ENCODE measurements at regions not wholly inside any gene's neighbourhood (a gene's known extent, or its start where the extent isn't known, plus 50 kb on each side); places are given as distances from the start of the nearest gene placed in this dataset.
"Not testable (repeated sequence)": the region's sequence is repeated elsewhere in the genome, so short reads cannot be mapped to it uniquely, and the experiment has no call there.

DNA sequence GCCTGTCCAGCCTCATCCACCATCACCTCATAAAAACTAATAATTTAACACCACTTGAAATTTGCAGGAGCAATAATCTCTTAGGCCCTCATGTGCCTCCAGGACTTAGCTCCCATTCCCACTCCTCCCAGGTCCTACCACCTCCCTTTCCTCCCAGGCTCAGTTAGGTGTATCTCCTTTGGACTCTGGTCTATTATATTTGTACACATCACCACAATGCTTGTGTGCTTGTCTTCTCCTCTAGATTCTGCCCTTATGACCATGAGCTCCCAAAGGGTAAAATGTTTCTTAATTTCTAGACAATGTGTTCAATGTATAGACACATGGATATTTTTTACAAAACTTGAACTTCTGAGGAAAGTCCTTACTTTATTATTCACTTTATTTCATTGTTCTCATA, 182.0 kb upstream of the ZC3H15 start:
- no peak for DNase-seq

DNA sequence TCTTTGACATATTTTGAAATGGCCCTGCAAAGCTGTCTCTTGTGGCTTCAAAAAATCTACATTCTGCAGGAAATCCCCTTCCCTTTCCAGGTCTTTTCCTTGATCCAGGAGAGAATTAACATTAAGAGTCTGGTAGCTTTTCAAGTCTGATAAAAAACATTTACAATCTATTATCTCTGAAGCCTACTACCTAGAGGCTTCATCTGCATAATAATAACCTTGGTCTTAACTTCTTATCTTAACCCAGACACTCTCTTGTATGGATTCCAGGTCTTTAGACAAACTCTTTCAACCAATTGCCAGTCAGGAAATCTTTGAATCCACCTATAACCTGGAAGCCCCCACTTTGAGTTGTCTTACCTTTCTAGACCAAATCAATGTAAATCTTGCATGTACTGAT, 179.3 kb upstream of the ZC3H15 start:
- no peak for DNase-seq

GRCh38 chr2:186307871-186308270, 178.2 kb upstream of the ZC3H15 start:
- no peak for DNase-seq

GRCh38 chr2:186308347-186308746, 177.7 kb upstream of the ZC3H15 start:
- DNase-seq: no peak

DNA sequence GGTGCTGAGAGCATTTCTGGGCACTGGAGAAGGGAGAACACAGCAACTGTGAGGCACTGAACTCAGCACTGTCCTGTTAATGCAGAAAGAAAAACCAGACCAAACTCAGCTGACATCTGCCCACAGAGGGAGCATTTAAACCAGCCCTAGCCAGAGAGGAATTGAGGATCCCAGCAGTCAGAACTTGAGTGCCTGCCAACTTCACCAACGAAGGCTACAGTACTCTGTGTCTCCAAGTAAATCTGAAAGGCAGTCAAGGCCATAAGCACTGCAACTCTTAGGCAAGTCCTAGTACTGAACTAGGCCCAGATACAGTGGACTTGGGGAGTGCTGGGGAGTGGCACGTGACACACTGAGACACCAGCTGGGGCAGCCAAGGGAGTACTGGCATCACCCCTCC, 176.2 kb upstream of the ZC3H15 start:
- DNase-seq: no peak

GRCh38 chr2:186319105-186319504, 167.0 kb upstream of the ZC3H15 start:
- DNase-seq: no peak

DNA sequence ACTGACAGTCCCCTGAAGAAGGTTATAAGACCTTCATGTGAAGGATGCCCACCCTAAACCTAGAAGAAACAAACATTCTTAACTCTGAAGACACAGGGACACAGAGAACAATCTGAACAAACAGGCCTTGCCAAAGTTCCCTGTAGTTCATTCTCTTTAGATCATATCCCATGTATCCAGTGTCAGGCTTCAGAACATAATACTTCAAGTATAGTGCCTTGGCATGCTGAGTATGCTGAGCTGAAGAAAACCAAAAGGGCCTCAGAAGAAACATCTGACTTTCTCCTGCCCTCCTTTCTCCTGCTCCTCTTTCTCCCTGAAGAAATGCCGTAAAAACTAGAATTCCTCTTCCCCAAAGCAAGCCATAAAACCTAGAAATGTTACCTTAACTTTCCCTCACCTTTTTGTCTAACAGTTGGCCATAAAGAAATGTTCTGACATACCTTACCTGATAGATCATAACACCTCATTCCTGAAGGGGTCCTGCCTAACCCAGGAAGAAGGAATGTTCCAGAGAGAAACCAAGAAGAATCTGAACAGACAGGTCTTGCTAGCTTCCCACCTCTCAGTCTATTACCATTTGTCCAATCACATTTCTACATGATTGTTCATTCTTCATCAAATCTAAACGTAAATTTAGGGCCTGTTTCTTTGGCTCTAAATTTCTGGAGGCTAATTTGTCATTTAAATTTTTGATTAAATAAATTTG, 160.1 kb upstream of the ZC3H15 start:
- DNase-seq: no peak

- no peak for DNase-seq
These were observed 158.7 kb upstream of the ZC3H15 start for GRCh38 chr2:186327251-186327868.

GRCh38 chr2:186328838-186329237, 157.2 kb upstream of the ZC3H15 start:
- no peak for DNase-seq

- no peak for DNase-seq
These were observed 156.0 kb upstream of the ZC3H15 start for GRCh38 chr2:186330050-186330449.

DNA sequence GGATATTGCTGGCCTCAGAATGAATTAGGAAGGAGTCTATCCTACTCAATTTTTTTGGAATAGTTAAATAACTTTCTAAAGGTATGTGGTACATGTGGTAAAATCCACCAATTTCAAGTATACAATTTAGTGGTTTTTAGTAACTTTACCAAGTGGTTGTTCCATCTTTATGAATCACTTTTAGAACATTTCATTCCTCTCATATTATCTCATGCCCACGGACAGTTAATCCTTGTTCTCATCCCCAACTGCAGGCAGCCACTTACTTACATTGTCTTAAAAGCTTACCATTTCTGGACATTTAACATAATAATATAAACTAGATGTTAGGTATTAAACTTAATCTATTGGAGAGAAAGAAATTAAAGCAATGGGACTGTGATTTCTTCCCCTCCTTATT, 146.3 kb upstream of the ZC3H15 start:
- DNase-seq: no peak

DNA sequence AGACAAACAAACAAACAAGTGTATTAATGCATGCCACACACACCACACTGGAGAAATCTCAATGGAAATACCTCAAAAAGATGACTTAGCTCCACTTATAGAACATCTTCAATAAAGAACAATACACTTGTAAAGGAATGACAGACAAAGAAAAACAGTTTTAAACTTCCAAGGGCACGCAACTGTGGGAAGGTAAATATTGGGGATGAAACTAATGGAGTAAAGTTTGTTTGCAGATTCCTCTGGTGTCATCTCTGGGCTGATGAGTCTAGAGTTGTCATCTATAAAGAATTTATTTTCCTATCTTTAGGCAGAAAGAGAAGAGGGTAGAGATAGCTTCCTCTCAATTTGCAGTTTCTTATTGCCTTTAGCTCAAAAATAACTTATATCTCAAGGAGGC, 144.0 kb upstream of the ZC3H15 start:
- DNase-seq: no peak

- no peak for DNase-seq
These were observed 140.3 kb upstream of the ZC3H15 start for GRCh38 chr2:186345745-186346144.

DNA sequence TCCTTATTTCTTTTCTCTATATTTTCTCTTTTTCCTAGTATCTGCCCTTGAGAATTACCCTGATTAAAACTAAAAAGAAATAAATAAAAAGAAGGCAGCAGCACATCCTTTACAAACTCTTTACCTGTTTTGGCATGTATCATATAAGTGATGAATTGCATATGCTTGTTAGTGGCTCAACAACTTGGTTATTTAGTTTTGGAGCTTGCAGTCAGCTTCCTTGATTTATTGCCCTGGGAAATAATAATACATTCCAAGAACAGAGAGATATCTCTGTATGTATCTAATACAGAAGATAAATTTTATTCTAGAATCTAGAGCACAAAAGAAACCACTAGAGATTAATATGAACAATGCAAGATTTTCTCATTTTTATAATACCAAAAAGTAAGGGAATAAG, 139.8 kb upstream of the ZC3H15 start:
- DNase-seq: no peak

DNA sequence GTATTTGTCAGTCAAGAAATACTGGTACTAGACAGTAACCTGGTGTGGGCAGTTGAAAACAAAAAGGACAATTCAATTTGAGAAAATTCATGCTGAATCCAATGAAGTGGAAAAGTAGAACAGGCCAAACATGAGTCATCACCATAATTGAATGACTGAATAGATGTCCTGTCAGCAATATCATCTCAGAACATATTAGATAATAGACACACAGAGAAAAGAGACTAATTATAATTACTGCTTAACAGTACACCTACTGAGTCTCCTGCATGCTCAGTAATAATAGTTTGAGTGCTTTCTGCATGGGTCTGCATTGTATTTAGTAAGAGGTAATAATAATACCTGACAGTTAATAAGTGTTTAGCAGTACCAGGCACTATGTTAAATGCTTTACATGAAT, 138.6 kb upstream of the ZC3H15 start:
- no peak for DNase-seq

DNA sequence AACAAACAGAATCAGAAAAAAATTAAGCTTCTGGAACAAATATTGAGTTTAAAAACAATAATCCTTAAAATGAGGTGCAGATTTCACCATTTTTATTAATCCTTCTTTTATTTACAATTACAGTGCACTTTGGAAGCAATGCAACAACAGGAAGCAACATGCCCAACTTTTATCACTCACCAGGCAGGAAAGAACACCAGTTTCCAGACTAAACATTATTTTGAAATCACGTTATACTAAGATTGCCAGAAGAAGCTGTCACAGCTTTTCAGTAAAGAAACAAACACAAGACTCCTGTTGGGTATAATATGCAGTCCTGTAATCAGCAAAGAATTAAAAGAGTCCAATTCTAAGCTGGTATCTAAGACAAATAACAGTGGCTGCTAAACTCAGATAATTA, 137.9 kb upstream of the ZC3H15 start:
- DNase-seq: no peak

GRCh38 chr2:186349508-186349907, 136.6 kb upstream of the ZC3H15 start:
- DNase-seq: no peak

- DNase-seq: not testable (repeated sequence)
These were observed 131.9 kb upstream of the ZC3H15 start for GRCh38 chr2:186354160-186354559.

DNA sequence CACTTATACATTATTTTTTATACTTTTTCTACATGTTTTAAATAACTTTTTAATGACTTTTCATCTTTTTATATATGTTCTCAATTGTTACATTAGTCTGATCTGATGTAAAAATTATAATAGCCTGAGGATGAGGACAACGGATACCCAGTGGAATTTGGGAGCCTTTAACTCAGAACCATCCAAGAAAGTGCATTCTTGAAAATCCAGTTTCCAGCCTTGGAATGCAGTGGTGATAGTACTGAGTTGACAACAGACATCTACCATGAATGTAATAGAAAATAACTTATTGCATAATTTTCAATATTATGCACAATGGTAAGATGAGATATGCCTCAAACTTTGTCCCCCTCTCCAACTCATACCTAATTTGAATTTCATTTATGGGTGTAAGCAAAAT, 120.7 kb upstream of the ZC3H15 start:
- no peak for DNase-seq

DNA sequence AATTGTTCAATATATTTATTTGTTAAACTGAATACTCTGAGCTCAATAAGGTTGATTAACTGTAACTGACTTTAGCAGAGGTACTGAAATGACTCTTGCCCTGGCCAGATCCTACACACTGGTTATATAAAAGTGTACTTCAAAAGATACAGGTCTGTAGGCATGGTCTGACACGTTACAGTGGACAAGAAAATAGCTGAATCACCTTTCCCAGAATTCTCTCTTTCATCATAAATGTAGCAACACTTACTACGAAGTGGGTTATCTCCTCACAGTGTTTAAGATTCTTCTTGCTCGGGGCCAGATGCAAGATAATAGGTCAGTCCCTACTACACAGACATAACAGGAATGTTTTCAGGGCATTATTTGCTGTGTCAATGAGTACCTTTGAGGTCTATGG, 107.0 kb upstream of the ZC3H15 start:
- no peak for DNase-seq

GRCh38 chr2:186380805-186381204, 105.3 kb upstream of the ZC3H15 start:
- no peak for DNase-seq

DNA sequence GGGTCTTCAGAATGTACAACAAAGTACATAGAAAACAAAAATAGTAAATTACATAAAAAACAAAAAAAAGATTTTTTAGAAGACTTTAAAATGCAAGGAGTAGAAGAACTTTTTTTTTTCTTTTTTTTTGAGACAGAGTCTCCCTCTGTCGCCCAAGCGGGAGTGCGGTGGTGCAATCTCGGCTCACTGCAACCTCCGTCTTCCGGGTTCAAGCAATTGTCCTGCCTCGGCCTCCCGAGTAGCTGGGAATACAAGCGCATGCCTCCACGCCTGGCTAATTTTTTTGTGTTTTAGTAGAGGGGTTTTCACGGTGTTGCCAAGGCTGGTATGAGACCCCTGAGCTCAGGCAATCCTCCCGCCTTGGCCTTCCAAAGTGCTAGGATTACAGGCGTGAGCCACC, 104.5 kb upstream of the ZC3H15 start:
- DNase-seq: no peak

DNA sequence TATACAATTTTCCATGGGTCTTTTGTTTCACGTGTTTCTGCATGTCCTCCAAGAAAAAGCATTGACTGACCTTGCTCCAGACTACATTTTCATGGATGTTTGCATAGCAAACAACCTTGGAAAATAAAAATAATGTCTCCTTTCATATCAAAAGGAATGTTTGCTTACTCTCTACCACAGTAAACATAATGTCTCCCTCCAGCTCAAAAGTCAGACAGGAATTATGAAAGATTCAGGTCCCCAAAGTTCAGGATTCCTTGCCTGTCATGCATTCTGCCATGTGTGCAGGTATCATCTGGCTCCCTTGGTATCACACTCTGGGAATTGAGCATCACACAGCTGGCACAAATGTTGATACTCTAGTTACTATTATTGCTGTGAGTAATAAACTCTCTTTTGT, 103.1 kb upstream of the ZC3H15 start:
- DNase-seq: no peak

DNA sequence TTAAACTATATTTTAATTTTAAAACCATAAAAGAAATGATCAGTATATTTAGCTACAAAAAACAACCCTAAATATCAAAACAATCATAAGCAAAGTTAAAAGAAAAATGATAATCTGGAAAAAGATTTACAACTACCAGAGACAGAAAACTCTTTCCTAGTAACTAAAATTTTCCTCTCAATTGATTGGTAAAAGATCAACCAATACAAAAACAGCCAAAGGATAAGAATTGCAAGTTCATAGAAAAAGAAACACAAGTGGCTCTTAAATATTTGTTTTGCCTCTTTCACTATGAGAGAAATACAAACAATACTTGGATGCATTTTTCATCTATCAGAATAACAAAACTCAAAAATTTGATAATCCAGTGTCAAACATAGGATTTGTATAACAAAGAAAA, 101.8 kb upstream of the ZC3H15 start:
- no peak for DNase-seq
